GM12872 (cell line): ENCODE measurements at regions not wholly inside any gene's neighbourhood (a gene's known extent, or its start where the extent isn't known, plus 50 kb on each side); places are given as distances from the start of the nearest gene placed in this dataset.

Source experiments
- TF ChIP-seq, protein P1 (sequence below): IDR thresholded peaks from 3 replicates; pipeline ENCODE4 v1.5.1; 2011; ENCODE audit warnings: low read depth, mild to moderate bottlenecking, low read length, moderate library complexity; ENCODE audit not compliant: insufficient read depth

DNA sequence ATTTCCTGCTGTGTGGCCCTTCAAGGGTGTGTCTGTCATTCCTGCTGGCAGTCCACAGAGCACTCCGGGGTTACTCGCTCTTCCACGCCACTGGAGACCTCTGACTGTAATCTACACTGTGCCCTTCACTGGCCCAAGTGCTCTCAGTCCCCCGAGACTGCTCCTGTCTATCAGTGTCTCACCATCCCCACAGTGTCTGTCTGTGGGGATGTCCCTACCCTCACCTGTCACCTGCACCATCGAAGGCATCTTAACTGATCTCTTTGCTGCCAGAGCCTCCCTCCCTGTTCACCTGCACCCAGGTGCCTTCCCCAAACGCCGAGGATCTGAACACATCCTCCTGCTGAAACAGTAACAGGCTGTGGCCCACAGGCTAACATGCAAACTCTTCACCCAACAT lies 136.7 kb downstream of the MATN1 start:
- TF ChIP-seq, protein P1, sequence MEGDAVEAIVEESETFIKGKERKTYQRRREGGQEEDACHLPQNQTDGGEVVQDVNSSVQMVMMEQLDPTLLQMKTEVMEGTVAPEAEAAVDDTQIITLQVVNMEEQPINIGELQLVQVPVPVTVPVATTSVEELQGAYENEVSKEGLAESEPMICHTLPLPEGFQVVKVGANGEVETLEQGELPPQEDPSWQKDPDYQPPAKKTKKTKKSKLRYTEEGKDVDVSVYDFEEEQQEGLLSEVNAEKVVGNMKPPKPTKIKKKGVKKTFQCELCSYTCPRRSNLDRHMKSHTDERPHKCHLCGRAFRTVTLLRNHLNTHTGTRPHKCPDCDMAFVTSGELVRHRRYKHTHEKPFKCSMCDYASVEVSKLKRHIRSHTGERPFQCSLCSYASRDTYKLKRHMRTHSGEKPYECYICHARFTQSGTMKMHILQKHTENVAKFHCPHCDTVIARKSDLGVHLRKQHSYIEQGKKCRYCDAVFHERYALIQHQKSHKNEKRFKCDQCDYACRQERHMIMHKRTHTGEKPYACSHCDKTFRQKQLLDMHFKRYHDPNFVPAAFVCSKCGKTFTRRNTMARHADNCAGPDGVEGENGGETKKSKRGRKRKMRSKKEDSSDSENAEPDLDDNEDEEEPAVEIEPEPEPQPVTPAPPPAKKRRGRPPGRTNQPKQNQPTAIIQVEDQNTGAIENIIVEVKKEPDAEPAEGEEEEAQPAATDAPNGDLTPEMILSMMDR: no peak

DNA sequence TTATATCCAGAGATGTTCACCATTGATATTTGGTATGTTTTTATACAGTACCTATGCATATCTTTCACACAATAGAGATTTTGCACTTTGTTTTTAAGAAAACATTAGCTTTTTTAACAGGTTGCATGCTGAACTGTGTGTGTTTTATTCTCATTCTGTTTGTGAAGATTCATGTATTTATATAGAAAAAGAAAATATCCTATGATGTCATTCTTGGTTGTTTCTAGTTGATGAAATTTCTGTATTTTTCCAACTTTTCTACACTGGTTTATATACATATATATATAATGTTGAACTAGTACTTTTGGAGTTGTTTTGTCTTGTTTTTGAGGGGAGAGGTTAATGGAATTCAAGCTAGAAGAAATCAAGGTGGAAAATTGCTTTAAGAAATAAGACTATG lies 143.8 kb downstream of the MATN1 start:
- TF ChIP-seq, protein P1: no peak

DNA sequence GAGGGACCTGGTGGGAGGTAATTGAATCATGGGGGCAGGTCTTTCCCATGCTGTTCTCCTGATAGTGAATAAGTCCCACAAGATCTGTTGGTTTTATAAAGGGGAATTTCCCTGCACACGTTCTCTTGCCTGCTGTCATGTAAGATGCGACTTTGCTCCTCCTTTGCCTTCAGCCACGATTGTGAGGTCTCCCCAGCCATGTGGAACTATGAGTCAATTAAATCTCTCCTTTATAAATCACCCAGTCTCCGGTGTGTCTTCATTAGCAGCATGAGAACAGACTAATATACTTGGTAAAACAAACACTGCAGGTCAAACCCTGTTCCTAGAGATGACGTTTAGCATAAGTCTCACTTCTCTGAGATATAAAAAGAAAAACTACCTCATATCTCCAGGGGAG lies 148.3 kb downstream of the MATN1 start:
- TF ChIP-seq, protein P1: no peak

DNA sequence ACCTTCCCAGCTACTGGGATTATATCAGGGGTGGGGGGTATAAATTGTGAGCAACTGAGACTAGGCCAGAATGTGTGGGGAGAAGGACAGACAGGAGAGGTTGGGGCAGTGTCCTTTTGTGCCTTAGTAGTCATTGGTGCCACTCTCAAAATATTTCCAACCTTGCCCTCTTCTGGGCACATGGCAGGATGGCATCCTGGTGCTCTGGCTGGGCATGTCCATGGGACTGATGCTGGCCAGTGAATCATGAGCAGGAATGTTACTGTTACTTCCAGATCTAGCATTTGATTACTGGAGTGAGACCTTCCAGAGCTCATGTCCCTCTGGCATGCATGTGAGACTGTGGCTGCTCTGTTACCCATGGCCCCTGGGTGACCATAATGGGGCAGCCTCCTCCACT lies 151.2 kb downstream of the MATN1 start:
- TF ChIP-seq, protein P1: no peak

DNA sequence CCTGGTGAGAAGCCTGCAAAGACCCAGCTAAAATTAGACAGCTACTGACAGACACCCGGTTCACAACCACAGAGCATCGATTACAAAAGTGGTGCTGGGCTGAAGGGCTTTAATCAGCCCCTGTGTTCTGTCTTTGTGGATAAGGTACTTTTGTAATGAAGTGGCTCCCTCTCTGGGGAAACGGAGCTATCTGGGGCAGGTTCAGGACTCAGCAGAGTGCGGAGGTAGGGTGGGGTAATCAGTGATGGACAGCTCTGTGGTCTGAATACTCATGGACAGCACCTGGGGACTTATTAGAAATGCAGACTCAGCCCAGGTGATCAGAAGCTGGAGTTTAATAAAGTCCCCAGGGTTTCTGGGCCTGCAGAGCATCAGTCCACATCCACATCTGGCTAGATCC lies 152.0 kb downstream of the MATN1 start:
- TF ChIP-seq, protein P1: no peak

DNA sequence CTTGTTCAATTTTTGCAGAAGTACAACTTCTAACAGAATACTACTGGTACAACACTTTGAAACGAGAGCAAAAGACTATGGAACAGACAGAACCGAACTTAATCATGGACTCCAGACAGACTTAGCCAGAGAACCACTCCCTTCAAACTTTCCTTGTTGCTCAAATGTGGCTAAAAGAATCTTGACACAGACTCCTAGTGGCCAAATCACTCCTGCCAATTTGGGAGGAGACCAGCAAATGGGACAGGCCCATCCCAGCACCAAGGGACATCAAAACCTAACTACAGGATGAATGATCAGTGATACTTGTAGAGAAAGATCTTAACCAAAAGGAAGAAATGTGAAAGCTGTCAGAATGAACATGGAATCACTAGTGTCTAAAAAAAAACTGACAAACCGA lies 154.0 kb downstream of the MATN1 start:
- TF ChIP-seq, protein P1: no peak

DNA sequence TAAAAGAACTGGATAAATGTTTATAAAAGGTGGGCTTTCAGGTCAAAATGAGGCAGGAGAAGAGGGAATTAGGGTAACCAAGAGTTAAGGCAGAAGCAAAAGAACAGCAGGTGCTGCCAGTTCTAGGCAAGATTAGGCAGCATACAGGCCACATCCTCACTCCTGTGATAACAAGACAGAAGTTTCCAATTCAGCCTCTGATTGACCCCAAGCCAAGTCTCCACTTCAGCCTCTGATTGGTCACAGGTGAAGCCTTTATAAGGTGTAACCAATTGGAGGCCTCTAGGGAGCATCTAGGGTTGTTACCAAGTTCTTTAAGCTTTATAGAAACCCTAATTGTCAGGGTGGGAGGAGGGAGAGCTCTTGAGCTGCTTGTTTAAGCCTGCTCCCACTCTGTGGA lies 160.8 kb downstream of the MATN1 start:
- TF ChIP-seq, protein P1: no peak

DNA sequence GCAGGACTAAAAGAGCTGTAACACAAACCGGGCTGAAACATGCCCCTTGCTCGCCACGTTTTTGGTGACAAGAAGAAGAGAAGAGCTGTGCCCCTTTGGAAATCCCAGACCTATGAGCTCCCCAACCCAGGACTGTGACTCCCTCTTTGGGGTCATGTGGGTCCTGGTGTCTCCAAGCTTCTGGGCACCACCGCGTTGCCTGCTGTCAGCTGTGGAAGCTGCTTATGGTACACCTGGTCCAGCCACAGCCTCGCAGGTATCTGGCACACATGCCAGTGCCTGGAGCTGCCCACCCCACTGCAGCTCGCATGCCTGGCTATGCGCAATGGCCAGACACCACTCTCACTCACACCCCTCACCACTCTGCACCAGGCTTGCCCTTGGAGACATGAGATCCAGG lies 171.8 kb downstream of the MATN1 start:
- TF ChIP-seq, protein P1: no peak
